GM12872 (cell line): ENCODE measurements at regions not wholly inside any gene's neighbourhood (a gene's known extent, or its start where the extent isn't known, plus 50 kb on each side); places are given as distances from the start of the nearest gene placed in this dataset.

Experiments
- TF ChIP-seq, protein P1 (sequence below): IDR thresholded peaks from 3 replicates; pipeline ENCODE4 v1.5.1; 2011; ENCODE audit warnings: low read depth, mild to moderate bottlenecking, low read length, moderate library complexity; ENCODE audit not compliant: insufficient read depth

- TF ChIP-seq, protein P1, sequence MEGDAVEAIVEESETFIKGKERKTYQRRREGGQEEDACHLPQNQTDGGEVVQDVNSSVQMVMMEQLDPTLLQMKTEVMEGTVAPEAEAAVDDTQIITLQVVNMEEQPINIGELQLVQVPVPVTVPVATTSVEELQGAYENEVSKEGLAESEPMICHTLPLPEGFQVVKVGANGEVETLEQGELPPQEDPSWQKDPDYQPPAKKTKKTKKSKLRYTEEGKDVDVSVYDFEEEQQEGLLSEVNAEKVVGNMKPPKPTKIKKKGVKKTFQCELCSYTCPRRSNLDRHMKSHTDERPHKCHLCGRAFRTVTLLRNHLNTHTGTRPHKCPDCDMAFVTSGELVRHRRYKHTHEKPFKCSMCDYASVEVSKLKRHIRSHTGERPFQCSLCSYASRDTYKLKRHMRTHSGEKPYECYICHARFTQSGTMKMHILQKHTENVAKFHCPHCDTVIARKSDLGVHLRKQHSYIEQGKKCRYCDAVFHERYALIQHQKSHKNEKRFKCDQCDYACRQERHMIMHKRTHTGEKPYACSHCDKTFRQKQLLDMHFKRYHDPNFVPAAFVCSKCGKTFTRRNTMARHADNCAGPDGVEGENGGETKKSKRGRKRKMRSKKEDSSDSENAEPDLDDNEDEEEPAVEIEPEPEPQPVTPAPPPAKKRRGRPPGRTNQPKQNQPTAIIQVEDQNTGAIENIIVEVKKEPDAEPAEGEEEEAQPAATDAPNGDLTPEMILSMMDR = no peak
Measured at GRCh38 chr10:35794703-35795102, 152.6 kb upstream of the FZD8 start.

GRCh38 chr10:35792291-35792690, 150.2 kb upstream of the FZD8 start:
- TF ChIP-seq, protein P1 = no peak

- TF ChIP-seq, protein P1 = no peak
Measured at GRCh38 chr10:35789996-35790395, 147.9 kb upstream of the FZD8 start.

GRCh38 chr10:35784751-35785150, 142.7 kb upstream of the FZD8 start:
- TF ChIP-seq, protein P1 = no peak

DNA sequence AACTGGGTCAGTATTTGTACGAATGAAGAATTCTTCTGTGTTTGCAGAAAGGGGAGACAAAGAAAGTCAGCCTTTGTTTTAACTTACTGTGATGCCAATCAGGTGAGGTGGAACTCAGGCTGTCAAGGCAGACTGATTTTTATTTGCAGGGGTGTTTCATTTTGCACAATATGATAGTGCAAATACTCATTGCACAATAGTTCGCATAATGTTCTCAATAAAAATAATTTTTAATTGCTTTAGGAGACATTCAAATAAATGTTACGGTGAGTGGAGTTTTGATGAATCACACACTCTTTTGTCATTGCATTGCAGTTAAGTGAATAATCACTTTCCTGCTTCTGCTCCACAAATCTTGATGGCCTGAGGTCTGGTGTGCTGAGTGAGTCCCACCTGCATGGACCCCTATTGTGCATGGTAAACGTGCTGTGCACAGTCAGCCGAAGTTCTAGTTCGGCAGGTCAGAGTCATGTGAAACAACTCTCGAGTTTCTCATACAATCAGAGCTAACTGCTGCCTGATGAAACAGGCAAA, 141.3 kb upstream of the FZD8 start:
- TF ChIP-seq, protein P1 = no peak

- TF ChIP-seq, protein P1 = peak; percentile 35; the same call in 2 of the 3 replicates
Measured at GRCh38 chr10:35781643-35782035, 139.5 kb upstream of the FZD8 start.

- TF ChIP-seq, protein P1 = no peak
Measured at GRCh38 chr10:35780970-35781642, 139.0 kb upstream of the FZD8 start.
